RCC 7860 (cell line): ENCODE measurements at regions not wholly inside any gene's neighbourhood (a gene's known extent, or its start where the extent isn't known, plus 50 kb on each side); places are given as distances from the start of the nearest gene placed in this dataset.
A peak's percentile ranks its signal among the peaks of the same experiment; 100 is the strongest.
"Not testable (repeated sequence)": the region's sequence is repeated elsewhere in the genome, so short reads cannot be mapped to it uniquely, and the experiment has no call there.

Source experiments
- DNase-seq: peaks from one replicate; pipeline ENCODE4 v3.0.0-alpha.2; 2015; ENCODE audit warnings: low spot score
- FAIRE-seq: peaks from 2 replicates; lab custom pipeline; 2012; peaks lifted over from hg19 to GRCh38; lab: Jason Lieb, UNC

- FAIRE-seq (peak; percentile 18), DNase-seq (no peak)
Observed at GRCh38 chr7:125088555-125088954, 158.9 kb upstream of the POT1 start.

- no peak for DNase-seq
- FAIRE-seq, result no peak
Observed at GRCh38 chr7:125085084-125085483, 155.5 kb upstream of the POT1 start.

- DNase-seq (no peak), FAIRE-seq (no peak)
Observed at GRCh38 chr7:125084196-125084595, 154.6 kb upstream of the POT1 start.

- FAIRE-seq, result no peak
- DNase-seq, result no peak
Observed at GRCh38 chr7:125074141-125074540, 144.5 kb upstream of the POT1 start.

GRCh38 chr7:125065546-125065945 lies 135.9 kb upstream of the POT1 start:
- FAIRE-seq (no peak), DNase-seq (no peak)

GRCh38 chr7:125065001-125065400 lies 135.4 kb upstream of the POT1 start:
- FAIRE-seq (no peak), DNase-seq (no peak)

GRCh38 chr7:125061776-125062397 lies 132.3 kb upstream of the POT1 start:
- FAIRE-seq (peak; percentile 99), DNase-seq (peak; percentile 86)

- DNase-seq, FAIRE-seq: not testable (repeated sequence)
Observed at GRCh38 chr7:125061083-125061745, 131.6 kb upstream of the POT1 start.

- DNase-seq (peak; percentile 45), FAIRE-seq (peak; percentile 92)
Observed at GRCh38 chr7:125059861-125060456, 130.3 kb upstream of the POT1 start.

- DNase-seq (no peak), FAIRE-seq (no peak)
Observed at GRCh38 chr7:125057963-125058362, 128.3 kb upstream of the POT1 start.

GRCh38 chr7:125055376-125055775 lies 125.8 kb upstream of the POT1 start:
- DNase-seq (no peak), FAIRE-seq (no peak)

- DNase-seq, result no peak
- FAIRE-seq, result no peak
Observed at GRCh38 chr7:125046767-125047166, 117.1 kb upstream of the POT1 start.

GRCh38 chr7:125033506-125033905 lies 103.9 kb upstream of the POT1 start:
- FAIRE-seq, result no peak
- no peak for DNase-seq

- no peak for FAIRE-seq
- DNase-seq, result no peak
Observed at GRCh38 chr7:125032943-125033342, 103.3 kb upstream of the POT1 start.

- no peak for DNase-seq
- no peak for FAIRE-seq
Observed at GRCh38 chr7:125030756-125031387, 101.2 kb upstream of the POT1 start.

GRCh38 chr7:125025620-125026019 lies 96.0 kb upstream of the POT1 start:
- DNase-seq (no peak), FAIRE-seq (no peak)

GRCh38 chr7:125020801-125021200 lies 91.2 kb upstream of the POT1 start:
- no peak for FAIRE-seq
- no peak for DNase-seq

- no peak for DNase-seq
- no peak for FAIRE-seq
Observed at GRCh38 chr7:125010540-125010939, 80.9 kb upstream of the POT1 start.

- FAIRE-seq, result no peak
- DNase-seq, result no peak
Observed at GRCh38 chr7:124996778-124997177, 67.2 kb upstream of the POT1 start.

- DNase-seq, result peak; percentile 84
- peak; percentile 98 for FAIRE-seq
Observed at GRCh38 chr7:124992851-124993562, 63.4 kb upstream of the POT1 start.

GRCh38 chr7:124989911-124990310 lies 60.3 kb upstream of the POT1 start:
- DNase-seq (no peak), FAIRE-seq (no peak)
